ENCODE measurements at regions not wholly inside any gene's neighbourhood (a gene's known extent, or its start where the extent isn't known, plus 50 kb on each side); places are given as distances from the start of the nearest gene placed in this dataset.
"Not testable (repeated sequence)": the region's sequence is repeated elsewhere in the genome, so short reads cannot be mapped to it uniquely, and the experiment has no call there.

DNA sequence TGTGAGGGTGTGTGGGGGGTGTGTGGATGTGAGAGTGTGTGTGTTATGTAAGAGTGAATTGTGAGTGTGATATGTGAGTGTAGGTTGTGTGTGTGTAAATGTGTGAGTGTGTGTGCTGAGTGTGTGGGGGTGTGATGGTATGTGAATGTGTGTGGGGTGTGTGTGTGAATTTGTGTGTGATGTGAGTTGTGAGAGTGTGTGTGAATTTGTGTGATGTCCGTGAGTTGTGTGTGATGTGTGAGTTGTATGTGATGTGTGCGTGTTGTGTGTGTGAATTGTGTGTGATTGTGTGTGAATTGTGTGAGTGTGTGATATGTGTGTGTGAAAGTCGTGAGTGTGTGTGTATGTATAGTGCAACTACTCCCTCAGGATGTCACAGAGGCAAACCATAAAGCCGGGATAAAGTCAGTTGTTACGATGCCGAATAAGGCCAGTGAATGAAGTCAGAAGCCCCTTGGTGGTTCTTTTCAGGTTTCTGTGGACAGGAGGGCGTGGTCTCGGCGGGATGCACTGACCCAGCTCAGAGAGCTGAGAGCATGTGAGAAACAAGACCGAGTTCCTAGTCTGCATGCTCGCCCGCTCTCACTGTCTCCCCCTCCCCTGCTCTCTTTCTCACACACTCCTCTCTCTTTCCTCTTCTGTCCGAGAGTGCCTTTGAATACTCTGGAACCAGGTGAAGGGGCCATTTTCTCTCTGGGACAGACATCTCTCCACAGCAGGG lies 71.8 kb upstream of the MAX start:
- POLR2A ChIA-PET (ENCODE audit: unreplicated experiment): no interaction called here
- no peak for TF ChIP-seq EZH2phosphoT487 (IDR thresholded peaks at IDR 0.05; ENCODE audit: borderline replicate concordance, low read length)
- TF ChIP-seq, protein P1, sequence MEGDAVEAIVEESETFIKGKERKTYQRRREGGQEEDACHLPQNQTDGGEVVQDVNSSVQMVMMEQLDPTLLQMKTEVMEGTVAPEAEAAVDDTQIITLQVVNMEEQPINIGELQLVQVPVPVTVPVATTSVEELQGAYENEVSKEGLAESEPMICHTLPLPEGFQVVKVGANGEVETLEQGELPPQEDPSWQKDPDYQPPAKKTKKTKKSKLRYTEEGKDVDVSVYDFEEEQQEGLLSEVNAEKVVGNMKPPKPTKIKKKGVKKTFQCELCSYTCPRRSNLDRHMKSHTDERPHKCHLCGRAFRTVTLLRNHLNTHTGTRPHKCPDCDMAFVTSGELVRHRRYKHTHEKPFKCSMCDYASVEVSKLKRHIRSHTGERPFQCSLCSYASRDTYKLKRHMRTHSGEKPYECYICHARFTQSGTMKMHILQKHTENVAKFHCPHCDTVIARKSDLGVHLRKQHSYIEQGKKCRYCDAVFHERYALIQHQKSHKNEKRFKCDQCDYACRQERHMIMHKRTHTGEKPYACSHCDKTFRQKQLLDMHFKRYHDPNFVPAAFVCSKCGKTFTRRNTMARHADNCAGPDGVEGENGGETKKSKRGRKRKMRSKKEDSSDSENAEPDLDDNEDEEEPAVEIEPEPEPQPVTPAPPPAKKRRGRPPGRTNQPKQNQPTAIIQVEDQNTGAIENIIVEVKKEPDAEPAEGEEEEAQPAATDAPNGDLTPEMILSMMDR (conservative IDR thresholded peaks at IDR 0.05; ENCODE audit: low read depth, low read length): no peak
- TF ChIP-seq EZH2 (IDR thresholded peaks at IDR 0.05; ENCODE audit: low read length, unreplicated experiment): no peak
- H3K36me3 ChIP-seq (ENCODE audit: low read depth, low read length): no peaks in the 10 kb centered on the region
- no peaks in the 10 kb centered on the region for H4K20me1 ChIP-seq (ENCODE audit: low read length)
- no peaks in the 10 kb centered on the region for H3F3A ChIP-seq (ENCODE audit: low read length, unreplicated experiment)
- no peak overlapping the region for H3K4me3 ChIP-seq (ENCODE audit: low read length)
- no peak overlapping the region for H3K27ac ChIP-seq (ENCODE audit: low read length)
- H3K4me2 ChIP-seq (ENCODE audit: low read length): no peak overlapping the region
- intact Hi-C loops (cut with micrococcal nuclease): no loop called here
- peaks cover 15% of the 10 kb centered on the region for H3K4me1 ChIP-seq (ENCODE audit: insufficient read depth, low read length)
- no peak overlapping the region for H2AFZ ChIP-seq (ENCODE audit: low read length)
- H3K9ac ChIP-seq (ENCODE audit: low read length): no peak overlapping the region
- no peaks in the 10 kb centered on the region for H3K27me3 ChIP-seq (ENCODE audit: low read length)
- DNase-seq (no peak), ATAC-seq (no peak)
- no TSS peak for BruUV-seq (replicated peaks)
- CTCF ChIA-PET: no interaction called here
- no peaks in the 10 kb centered on the region for H3K9me2 ChIP-seq (replicated peaks; ENCODE audit: low read length)
- no peaks in the 10 kb centered on the region for H3K79me2 ChIP-seq (ENCODE audit: low read length)
- no peaks in the 10 kb centered on the region for H3K9me3 ChIP-seq (ENCODE audit: low read length)

DNA sequence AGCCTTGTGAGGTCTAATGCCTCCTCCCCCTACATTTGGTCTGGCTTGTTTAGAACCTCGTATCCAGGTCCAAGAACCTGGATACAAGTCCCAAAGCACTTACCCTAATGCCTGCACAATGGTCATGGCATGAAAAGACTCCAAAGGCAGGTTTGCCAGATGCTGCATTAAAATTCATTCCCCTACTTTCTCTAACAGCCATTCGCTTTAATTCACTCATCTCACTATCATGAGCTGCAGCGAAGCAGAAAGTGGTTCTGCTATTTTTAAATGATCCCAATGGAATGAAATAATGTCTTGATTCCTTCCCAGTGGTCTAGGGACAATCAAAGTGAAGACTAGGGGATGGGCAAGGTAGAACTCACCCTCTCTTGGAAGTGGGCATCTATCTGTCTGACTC lies 72.5 kb upstream of the MAX start:
- Histone ChIP-seq H3K4me3 (ENCODE audit: low read length) (no peak overlapping the region), H3F3A (ENCODE audit: low read length, unreplicated experiment) (no peaks in the 10 kb centered on the region), H3K9ac (ENCODE audit: low read length) (no peak overlapping the region), H3K27ac (ENCODE audit: low read length) (no peak overlapping the region), H3K27me3 (ENCODE audit: low read length) (no peaks in the 10 kb centered on the region), H2AFZ (ENCODE audit: low read length) (no peak overlapping the region), H3K9me3 (ENCODE audit: low read length) (no peaks in the 10 kb centered on the region), H3K4me2 (ENCODE audit: low read length) (no peak overlapping the region), H4K20me1 (ENCODE audit: low read length) (no peaks in the 10 kb centered on the region), H3K4me1 (ENCODE audit: insufficient read depth, low read length) (peaks cover 14% of the 10 kb centered on the region), H3K79me2 (ENCODE audit: low read length) (no peaks in the 10 kb centered on the region), H3K9me2 (replicated peaks; ENCODE audit: low read length) (no peaks in the 10 kb centered on the region), H3K36me3 (ENCODE audit: low read depth, low read length) (no peaks in the 10 kb centered on the region)
- ChIA-PET CTCF (no interaction called here), POLR2A (ENCODE audit: unreplicated experiment) (interaction anchor here (0.6 kb wide), 2 partner anchors 237 to 258 kb away, joined by 3 to 4 read pairs; no protein-coding TSS in a partner anchor)
- ATAC-seq (no peak), DNase-seq (no peak)
- TF ChIP-seq, protein P1 (conservative IDR thresholded peaks at IDR 0.05; ENCODE audit: low read depth, low read length): no peak
- TF ChIP-seq EZH2 (IDR thresholded peaks at IDR 0.05; ENCODE audit: low read length, unreplicated experiment) (no peak), EZH2phosphoT487 (IDR thresholded peaks at IDR 0.05; ENCODE audit: borderline replicate concordance, low read length) (no peak)
- intact Hi-C loops (cut with micrococcal nuclease): no loop called here
- BruUV-seq (replicated peaks): no TSS peak

DNA sequence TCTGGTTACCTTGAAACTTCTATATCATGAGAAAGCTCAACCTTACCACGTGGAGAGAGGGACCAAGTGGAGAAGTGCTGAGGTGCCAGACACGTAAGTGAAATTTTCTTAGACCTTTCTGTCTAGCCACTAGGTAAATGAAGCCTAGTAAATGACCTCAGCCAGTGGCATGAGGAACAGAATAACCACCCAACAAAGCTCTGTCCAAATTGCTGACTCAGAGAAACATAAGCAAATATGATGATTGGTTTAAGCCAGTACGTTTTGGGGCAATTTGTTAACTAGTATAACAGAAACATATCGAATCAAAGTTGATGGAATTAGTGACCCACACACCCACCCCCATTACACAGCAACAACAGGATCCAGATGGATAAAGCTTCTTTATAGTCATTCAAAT lies 75.2 kb upstream of the MAX start:
- H3K27ac ChIP-seq (ENCODE audit: low read length): no peak overlapping the region
- POLR2A ChIA-PET (ENCODE audit: unreplicated experiment): interaction anchor here (0.6 kb wide), 1 partner anchor 1117 kb away, joined by 3 read pairs; no protein-coding TSS in a partner anchor
- intact Hi-C loops (cut with micrococcal nuclease): no loop called here

DNA sequence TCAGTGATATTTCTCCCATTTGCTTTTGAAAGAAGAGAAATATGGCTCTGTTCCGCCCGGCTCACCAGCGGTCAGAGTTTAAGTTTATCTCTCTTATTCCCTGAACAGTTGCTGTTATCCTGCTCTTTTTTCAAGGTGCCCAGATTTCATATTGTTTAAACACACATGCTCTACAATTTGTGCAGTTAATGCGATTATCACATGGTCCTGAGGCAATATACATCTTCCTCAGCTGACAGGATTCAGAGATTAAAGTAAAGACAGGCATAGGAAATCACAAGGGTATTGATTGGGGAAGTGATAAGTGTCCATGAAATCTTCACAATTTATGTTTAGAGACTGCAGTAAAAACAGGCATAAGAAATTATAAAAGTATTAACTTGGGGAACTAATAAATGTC lies 76.9 kb upstream of the MAX start:
- H3K9me3 ChIP-seq (ENCODE audit: low read length); H2AFZ ChIP-seq (ENCODE audit: low read length); ATAC-seq; BruUV-seq (replicated peaks); H3K4me2 ChIP-seq (ENCODE audit: low read length); H4K20me1 ChIP-seq (ENCODE audit: low read length); intact Hi-C loops (cut with micrococcal nuclease); H3K79me2 ChIP-seq (ENCODE audit: low read length); POLR2A ChIA-PET (ENCODE audit: unreplicated experiment); H3K4me3 ChIP-seq (ENCODE audit: low read length); CTCF ChIA-PET; H3K36me3 ChIP-seq (ENCODE audit: low read depth, low read length); H3F3A ChIP-seq (ENCODE audit: low read length, unreplicated experiment); H3K9ac ChIP-seq (ENCODE audit: low read length); DNase-seq; H3K27me3 ChIP-seq (ENCODE audit: low read length); H3K9me2 ChIP-seq (replicated peaks; ENCODE audit: low read length): not testable (repeated sequence)
- 0 out of 2 replicates have a peak overlapping the region, but pooled peaks have one; percentile 71 for H3K27ac ChIP-seq (ENCODE audit: low read length)
- H3K4me1 ChIP-seq (ENCODE audit: insufficient read depth, low read length): peaks cover 20% of the 10 kb centered on the region

More for the DNA sequence above, 75.2 kb upstream of the MAX start:
- Histone ChIP-seq H3K27me3 (ENCODE audit: low read length) (no peaks in the 10 kb centered on the region), H3K9me2 (replicated peaks; ENCODE audit: low read length) (no peaks in the 10 kb centered on the region), H3K4me3 (ENCODE audit: low read length) (no peak overlapping the region), H3K79me2 (ENCODE audit: low read length) (no peaks in the 10 kb centered on the region), H3K9me3 (ENCODE audit: low read length) (no peaks in the 10 kb centered on the region), H2AFZ (ENCODE audit: low read length) (no peak overlapping the region), H3K4me2 (ENCODE audit: low read length) (no peak overlapping the region), H3K9ac (ENCODE audit: low read length) (no peak overlapping the region), H3K4me1 (ENCODE audit: insufficient read depth, low read length) (peaks cover 14% of the 10 kb centered on the region), H4K20me1 (ENCODE audit: low read length) (no peaks in the 10 kb centered on the region), H3F3A (ENCODE audit: low read length, unreplicated experiment) (no peaks in the 10 kb centered on the region), H3K36me3 (ENCODE audit: low read depth, low read length) (no peaks in the 10 kb centered on the region)
- no peak for DNase-seq
- no peak for ATAC-seq
- BruUV-seq (replicated peaks): no TSS peak
- TF ChIP-seq, protein P1 (conservative IDR thresholded peaks at IDR 0.05; ENCODE audit: low read depth, low read length): no peak
- TF ChIP-seq EZH2phosphoT487 (IDR thresholded peaks at IDR 0.05; ENCODE audit: borderline replicate concordance, low read length): no peak
- no peak for TF ChIP-seq EZH2 (IDR thresholded peaks at IDR 0.05; ENCODE audit: low read length, unreplicated experiment)
- CTCF ChIA-PET: interaction anchor here (0.6 kb wide), 1 partner anchor 238 kb away, joined by 3 read pairs; no protein-coding TSS in a partner anchor
